ENCODE measurements at regions not wholly inside any gene's neighbourhood (a gene's known extent, or its start where the extent isn't known, plus 50 kb on each side); places are given as distances from the start of the nearest gene placed in this dataset.

- no peak for DNase-seq (ENCODE audit: extremely low spot score)
- TF ChIP-seq HDGF (IDR thresholded peaks at IDR 0.05; ENCODE audit: borderline replicate concordance), result no peak
- TF ChIP-seq L3MBTL2 (conservative IDR thresholded peaks at IDR 0.05), result no peak
- no peak for TF ChIP-seq BHLHE40 (IDR thresholded peaks at IDR 0.05; ENCODE audit: borderline replicate concordance)
- TF ChIP-seq LEF1 (IDR thresholded peaks at IDR 0.05; ENCODE audit: borderline replicate concordance), result no peak
- TF ChIP-seq ZNF384 (IDR thresholded peaks at IDR 0.05), result no peak
- TF ChIP-seq FOXK2 (IDR thresholded peaks at IDR 0.05), result no peak
- no peak for TF ChIP-seq TARDBP (IDR thresholded peaks at IDR 0.05)
- no peak for TF ChIP-seq NFRKB (IDR thresholded peaks at IDR 0.05)
- no peak for TF ChIP-seq SP1 (IDR thresholded peaks at IDR 0.05)
- no peak for TF ChIP-seq FOXA1 (IDR thresholded peaks at IDR 0.05)
- TF ChIP-seq CTBP1 (IDR thresholded peaks at IDR 0.05; ENCODE audit: borderline replicate concordance), result no peak
- no peak for TF ChIP-seq ELF4 (IDR thresholded peaks at IDR 0.05)
- TF ChIP-seq ARNT (IDR thresholded peaks at IDR 0.05), result no peak
- TF ChIP-seq SUZ12 (IDR thresholded peaks at IDR 0.05), result no peak
- TF ChIP-seq PKNOX1 (IDR thresholded peaks at IDR 0.05), result no peak
- ChIA-PET CTCF (no interaction called here), POLR2A (no interaction called here)
Measured at GRCh38 chr2:224309176-224309575, 92.7 kb downstream of the FAM124B start.

- ChIA-PET CTCF (no interaction called here), POLR2A (no interaction called here)
- DNase-seq (ENCODE audit: extremely low spot score), result no peak
- TF ChIP-seq ELF4 (IDR thresholded peaks at IDR 0.05), result no peak
- TF ChIP-seq ZNF384 (IDR thresholded peaks at IDR 0.05), result no peak
- TF ChIP-seq CTBP1 (IDR thresholded peaks at IDR 0.05; ENCODE audit: borderline replicate concordance), result no peak
- TF ChIP-seq NFRKB (IDR thresholded peaks at IDR 0.05), result no peak
- no peak for TF ChIP-seq L3MBTL2 (conservative IDR thresholded peaks at IDR 0.05)
- TF ChIP-seq FOXK2 (IDR thresholded peaks at IDR 0.05), result no peak
Measured at GRCh38 chr2:224308272-224308911, 93.5 kb downstream of the FAM124B start.

GRCh38 chr2:224302952-224303351 lies 99.0 kb downstream of the FAM124B start:
- POLR2A ChIA-PET, result no interaction called here
- no peak for TF ChIP-seq ELF4 (IDR thresholded peaks at IDR 0.05)
- TF ChIP-seq FOXA1 (IDR thresholded peaks at IDR 0.05), result no peak
- TF ChIP-seq BHLHE40 (IDR thresholded peaks at IDR 0.05; ENCODE audit: borderline replicate concordance), result no peak
- TF ChIP-seq ARNT (IDR thresholded peaks at IDR 0.05), result no peak
- TF ChIP-seq HDGF (IDR thresholded peaks at IDR 0.05; ENCODE audit: borderline replicate concordance), result no peak
- TF ChIP-seq CTBP1 (IDR thresholded peaks at IDR 0.05; ENCODE audit: borderline replicate concordance), result no peak
- no peak for TF ChIP-seq NFRKB (IDR thresholded peaks at IDR 0.05)
- no peak for TF ChIP-seq FOXM1 (IDR thresholded peaks at IDR 0.05; ENCODE audit: borderline replicate concordance)
- TF ChIP-seq L3MBTL2 (conservative IDR thresholded peaks at IDR 0.05), result no peak
- no peak for TF ChIP-seq FOXK2 (IDR thresholded peaks at IDR 0.05)
- no peak for TF ChIP-seq ZNF384 (IDR thresholded peaks at IDR 0.05)
- no peak for TF ChIP-seq TARDBP (IDR thresholded peaks at IDR 0.05)
- TF ChIP-seq SUZ12 (IDR thresholded peaks at IDR 0.05), result no peak
- TF ChIP-seq SP1 (IDR thresholded peaks at IDR 0.05), result no peak
- TF ChIP-seq LEF1 (IDR thresholded peaks at IDR 0.05; ENCODE audit: borderline replicate concordance), result no peak
- no peak for TF ChIP-seq PKNOX1 (IDR thresholded peaks at IDR 0.05)
- CTCF ChIA-PET, result no interaction called here
- no peak for DNase-seq (ENCODE audit: extremely low spot score)

- DNase-seq (ENCODE audit: extremely low spot score), result no peak
- POLR2A ChIA-PET, result no interaction called here
- TF ChIP-seq TARDBP (IDR thresholded peaks at IDR 0.05) (no peak), SUZ12 (IDR thresholded peaks at IDR 0.05) (no peak), SP1 (IDR thresholded peaks at IDR 0.05) (no peak), CTBP1 (IDR thresholded peaks at IDR 0.05; ENCODE audit: borderline replicate concordance) (no peak), FOXK2 (IDR thresholded peaks at IDR 0.05) (no peak), L3MBTL2 (conservative IDR thresholded peaks at IDR 0.05) (no peak), FOXA1 (IDR thresholded peaks at IDR 0.05) (no peak), LEF1 (IDR thresholded peaks at IDR 0.05; ENCODE audit: borderline replicate concordance) (no peak), FOXM1 (IDR thresholded peaks at IDR 0.05; ENCODE audit: borderline replicate concordance) (no peak), BHLHE40 (IDR thresholded peaks at IDR 0.05; ENCODE audit: borderline replicate concordance) (no peak), ARNT (IDR thresholded peaks at IDR 0.05) (no peak), HDGF (IDR thresholded peaks at IDR 0.05; ENCODE audit: borderline replicate concordance) (no peak), NFRKB (IDR thresholded peaks at IDR 0.05) (no peak), PKNOX1 (IDR thresholded peaks at IDR 0.05) (no peak), ZNF384 (IDR thresholded peaks at IDR 0.05) (no peak), ELF4 (IDR thresholded peaks at IDR 0.05) (no peak)
- CTCF ChIA-PET, result no interaction called here
Measured at GRCh38 chr2:224293976-224294375, 107.9 kb downstream of the FAM124B start.

- TF ChIP-seq FOXM1 (IDR thresholded peaks at IDR 0.05; ENCODE audit: borderline replicate concordance), result no peak
- TF ChIP-seq CTBP1 (IDR thresholded peaks at IDR 0.05; ENCODE audit: borderline replicate concordance), result no peak
- no peak for TF ChIP-seq SP1 (IDR thresholded peaks at IDR 0.05)
- TF ChIP-seq ZNF384 (IDR thresholded peaks at IDR 0.05), result no peak
- POLR2A ChIA-PET, result no interaction called here
- no peak for DNase-seq (ENCODE audit: extremely low spot score)
- CTCF ChIA-PET, result interaction anchor here (0.6 to 2.4 kb wide), 2 partner anchors 22 to 317 kb away, joined by 3 to 10 read pairs; no protein-coding TSS in a partner anchor
Measured at GRCh38 chr2:224287531-224287930, 114.4 kb downstream of the FAM124B start.

- TF ChIP-seq PKNOX1 (IDR thresholded peaks at IDR 0.05), result no peak
- POLR2A ChIA-PET, result no interaction called here
- CTCF ChIA-PET, result interaction anchor here (0.6 to 2.4 kb wide), 4 partner anchors 12 to 317 kb away, joined by 3 to 10 read pairs (median 5); no protein-coding TSS in a partner anchor
- peak; percentile 25 for DNase-seq (ENCODE audit: extremely low spot score)
Measured at GRCh38 chr2:224286923-224287322, 115.0 kb downstream of the FAM124B start.

Measured in HEK293T (cell line).